ENCODE measurements at regions not wholly inside any gene's neighbourhood (a gene's known extent, or its start where the extent isn't known, plus 50 kb on each side); places are given as distances from the start of the nearest gene placed in this dataset.
A peak's percentile ranks its signal among the peaks of the same experiment; 100 is the strongest.
"Not testable (repeated sequence)": the region's sequence is repeated elsewhere in the genome, so short reads cannot be mapped to it uniquely, and the experiment has no call there.

GRCh38 chr20:30484009-30484748 is 773.3 kb upstream of the DEFB115 start:
- no peak for DNase-seq

DNA sequence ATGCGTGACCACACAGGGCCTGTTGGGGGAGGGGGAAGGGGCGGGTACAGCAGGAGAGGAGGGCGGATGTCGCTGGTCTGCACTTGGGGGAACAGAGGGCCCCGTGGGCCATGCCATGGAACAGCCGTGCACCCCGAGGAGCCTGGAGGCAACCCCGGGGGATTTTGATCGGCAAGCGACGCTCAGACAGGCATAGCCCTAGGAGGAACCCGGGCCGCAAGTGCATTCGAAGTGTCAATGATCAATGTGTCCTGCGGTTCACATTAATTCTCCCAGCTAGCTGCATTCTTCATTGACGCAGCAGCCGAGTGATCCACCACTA is 772.8 kb upstream of the DEFB115 start:
- DNase-seq, result no peak

GRCh38 chr20:30485331-30486102 is 771.9 kb upstream of the DEFB115 start:
- DNase-seq, result no peak

- DNase-seq, result no peak
These were observed 771.4 kb upstream of the DEFB115 start for GRCh38 chr20:30486103-30486478.

DNA sequence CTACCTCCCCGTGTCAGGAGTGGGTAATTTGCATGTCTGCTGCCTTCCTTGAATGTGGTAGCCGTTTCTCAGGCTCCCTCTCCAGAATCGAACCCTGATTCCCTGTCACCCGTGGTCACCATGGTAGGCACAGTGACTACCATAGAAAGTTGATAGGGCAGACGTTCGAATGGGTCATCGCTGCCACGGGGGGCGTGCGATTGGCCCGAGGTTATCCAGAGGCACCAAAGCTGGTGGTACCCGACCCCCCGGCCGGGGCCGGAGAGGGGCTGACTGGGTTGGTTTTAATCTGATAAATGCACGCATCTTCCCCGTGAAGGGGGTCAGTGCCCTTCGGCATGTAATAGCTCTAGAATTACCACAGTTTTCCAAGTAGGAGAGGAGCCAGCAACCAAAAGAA is 770.0 kb upstream of the DEFB115 start:
- not testable (repeated sequence) for DNase-seq

- DNase-seq, result no peak
These were observed 769.2 kb upstream of the DEFB115 start for GRCh38 chr20:30487947-30488926.

DNA sequence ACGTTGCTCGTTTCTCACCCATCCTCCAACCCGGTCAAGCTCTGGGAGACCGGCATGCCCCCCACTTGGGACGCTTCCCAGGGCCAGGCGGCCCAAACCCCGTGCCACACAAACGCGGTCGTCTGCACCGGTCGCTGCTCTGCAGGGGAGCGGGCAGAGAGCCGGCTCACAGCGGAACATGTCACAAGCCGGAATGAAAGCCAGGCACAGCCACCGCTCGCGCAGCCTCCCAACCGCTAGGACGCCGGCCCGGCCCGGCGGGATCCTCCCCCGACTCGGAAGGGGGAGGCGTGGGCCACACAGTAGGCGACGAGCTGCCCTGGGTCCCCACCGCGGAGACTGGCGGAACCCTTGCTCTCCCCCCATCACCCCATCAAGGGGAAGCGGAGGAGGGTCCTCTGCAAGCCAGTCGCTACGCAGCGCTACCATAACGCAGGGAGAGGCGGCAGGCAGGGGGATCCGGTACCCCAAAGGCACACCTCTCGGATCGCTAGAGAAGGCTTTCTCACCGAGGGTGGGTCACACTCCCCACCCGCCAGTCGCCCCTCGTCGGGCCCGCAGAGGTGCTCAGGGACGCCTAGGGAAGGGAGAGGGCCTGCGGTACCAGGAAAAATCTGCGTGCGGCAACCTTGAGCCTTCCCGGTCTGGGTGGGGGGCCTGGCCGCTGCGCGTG is 768.4 kb upstream of the DEFB115 start:
- DNase-seq, result no peak

- DNase-seq, result no peak
These were observed 767.9 kb upstream of the DEFB115 start for GRCh38 chr20:30489614-30490003.

DNA sequence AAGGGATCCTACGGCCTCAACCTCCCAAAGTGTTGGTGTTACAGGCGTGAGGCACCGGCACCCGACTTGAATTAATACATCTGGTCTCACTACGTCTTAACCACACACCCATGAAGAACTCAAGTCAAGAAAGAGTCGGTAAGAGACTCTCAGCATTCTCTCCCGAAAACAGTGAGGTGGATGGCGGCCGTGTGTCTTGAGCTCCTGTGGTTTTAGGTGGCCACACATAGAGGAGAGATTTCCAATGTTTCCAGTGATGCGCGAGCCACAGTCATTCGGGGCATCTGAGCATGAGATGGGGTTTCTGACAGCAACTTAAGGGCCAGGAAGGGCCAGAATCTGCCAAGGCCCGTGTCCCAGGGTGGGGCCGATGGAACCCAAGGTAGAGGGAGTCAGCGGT is 766.4 kb upstream of the DEFB115 start:
- DNase-seq, result no peak

- not testable (repeated sequence) for DNase-seq
These were observed 760.8 kb upstream of the DEFB115 start for GRCh38 chr20:30496656-30497055.

GRCh38 chr20:30497191-30497590 is 760.3 kb upstream of the DEFB115 start:
- not testable (repeated sequence) for DNase-seq

- DNase-seq, result no peak
These were observed 758.3 kb upstream of the DEFB115 start for GRCh38 chr20:30499123-30499522.

DNA sequence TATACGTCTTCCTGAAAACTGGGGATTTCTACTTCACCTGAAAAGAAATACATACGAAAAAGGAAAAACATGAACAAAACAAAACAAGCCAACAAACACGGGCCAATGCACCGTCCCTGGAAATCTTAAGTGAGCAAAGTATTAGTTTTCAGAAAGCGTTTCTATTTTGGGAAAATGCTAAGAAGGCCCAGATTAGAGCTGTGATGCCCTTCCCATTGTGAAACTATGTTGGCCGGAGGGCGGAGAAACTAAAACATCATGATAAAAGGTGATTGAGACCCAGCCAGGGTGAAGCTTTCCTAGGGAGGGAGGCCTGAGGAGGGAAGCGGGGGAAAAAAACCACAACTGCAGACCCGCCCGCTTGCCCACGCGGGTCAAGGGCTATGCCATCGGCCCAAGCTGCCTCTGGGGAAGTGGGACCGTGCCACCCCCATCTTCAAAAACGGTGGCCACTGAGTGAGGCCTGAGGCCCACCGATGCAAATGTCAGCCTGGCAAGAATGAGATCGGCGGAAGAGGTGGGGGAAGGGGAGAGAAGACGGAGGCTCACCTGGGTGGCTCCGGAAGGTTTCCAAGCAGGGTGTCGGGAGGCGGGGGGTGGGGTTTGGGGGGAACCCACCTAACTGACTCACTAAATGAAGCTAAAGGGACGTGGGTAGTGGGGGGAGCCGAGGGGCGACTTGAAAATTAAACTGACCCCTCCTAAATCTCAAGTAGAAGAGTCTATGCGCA is 757.6 kb upstream of the DEFB115 start:
- not testable (repeated sequence) for DNase-seq

DNA sequence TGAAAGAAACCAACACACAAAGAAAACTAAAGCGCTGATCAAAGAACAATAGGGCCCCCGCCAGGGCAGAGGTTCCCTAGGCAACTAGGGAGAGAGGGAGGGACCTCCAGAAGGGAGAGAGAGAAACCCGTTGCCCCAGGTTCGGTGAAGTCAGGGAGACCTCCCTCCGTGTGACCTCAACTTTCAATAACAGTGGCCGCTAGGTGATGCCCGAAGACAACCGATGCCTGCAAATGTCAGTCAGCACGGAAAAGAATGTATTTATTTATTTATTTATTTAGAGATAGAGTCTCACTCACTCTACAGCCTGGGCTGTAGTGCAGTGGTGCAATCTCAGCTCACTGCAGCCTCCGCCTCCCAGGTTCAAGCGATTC is 757.0 kb upstream of the DEFB115 start:
- DNase-seq, result peak; percentile 2

GRCh38 chr20:30500829-30501440 is 756.5 kb upstream of the DEFB115 start:
- no peak for DNase-seq

- DNase-seq, result no peak
These were observed 754.8 kb upstream of the DEFB115 start for GRCh38 chr20:30502670-30503069.

DNA sequence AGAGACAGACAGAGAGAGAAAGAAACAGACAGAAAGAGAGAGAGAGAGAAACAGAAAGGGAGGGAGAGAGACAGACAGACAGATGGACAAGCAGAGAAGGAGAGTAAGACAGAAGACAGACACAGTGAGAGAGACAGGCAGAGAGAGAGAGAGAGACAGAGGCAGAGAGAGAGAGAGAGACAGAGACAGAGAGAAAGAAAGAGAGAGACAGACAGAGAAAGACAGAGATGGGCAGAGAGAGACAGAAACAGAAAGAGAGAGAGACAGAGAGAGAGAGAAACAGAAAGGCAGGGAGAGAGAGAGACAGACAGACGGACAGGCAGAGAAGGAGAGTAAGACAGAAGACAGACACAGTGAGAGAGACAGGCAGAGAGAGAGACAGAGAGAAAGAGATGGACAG is 754.3 kb upstream of the DEFB115 start:
- not testable (repeated sequence) for DNase-seq

- DNase-seq, result no peak
These were observed 753.4 kb upstream of the DEFB115 start for GRCh38 chr20:30503992-30504570.

DNA sequence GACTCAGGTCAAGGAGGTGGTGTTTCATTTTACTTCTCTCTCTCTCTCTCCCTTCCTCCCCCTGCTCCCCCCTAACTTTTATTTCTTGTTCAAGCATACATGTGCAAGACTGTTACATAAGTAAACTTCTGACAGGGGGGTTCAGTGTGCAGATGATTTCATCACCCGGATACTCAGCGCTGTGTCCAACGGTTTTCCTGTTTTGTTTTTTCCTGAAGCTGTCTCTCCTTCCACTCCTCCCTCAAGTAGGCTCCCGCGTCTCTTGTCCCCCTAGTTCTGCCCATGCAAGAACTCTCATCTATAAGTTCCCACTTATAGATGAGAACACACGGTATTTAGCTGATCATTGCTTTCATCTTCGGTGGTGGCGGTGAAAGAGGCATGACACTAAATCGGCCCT is 751.9 kb upstream of the DEFB115 start:
- no peak for DNase-seq

DNA sequence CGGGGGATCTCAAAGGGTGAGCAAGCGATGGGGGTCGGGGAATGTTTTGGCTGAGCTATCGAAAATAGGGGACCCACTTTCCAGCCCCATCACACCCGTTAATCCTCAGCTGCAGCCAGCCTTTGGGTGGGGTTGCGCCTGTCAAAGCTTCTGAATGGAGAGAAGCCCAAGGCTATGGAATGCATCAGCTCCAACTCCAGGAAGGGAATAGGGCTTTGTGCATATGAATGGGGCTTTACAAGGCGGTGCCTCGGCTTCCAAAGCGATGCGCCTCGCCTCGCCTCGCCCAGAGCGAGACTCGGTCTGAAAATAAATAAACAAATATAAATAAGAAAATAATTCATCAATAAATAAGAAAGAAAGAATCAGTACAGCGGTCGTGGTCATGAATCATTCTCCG is 751.4 kb upstream of the DEFB115 start:
- DNase-seq, result no peak

GRCh38 chr20:30508382-30508781 is 749.1 kb upstream of the DEFB115 start:
- DNase-seq, result not testable (repeated sequence)

Measured in activated CD4-positive, alpha-beta T cell treated with anti-CD3 and anti-CD28 coated beads, Interleukin-2, amount 50 U/mL, for 16 hours (primary cell).